Sigmoid colon (tissue), 6 donors: ENCODE measurements at regions not wholly inside any gene's neighbourhood (a gene's known extent, or its start where the extent isn't known, plus 50 kb on each side); places are given as distances from the start of the nearest gene placed in this dataset.

ENCODE experiments used
- DNase-seq: peaks from one replicate; pipeline ENCODE4 v3.0.0-alpha.2; 2019
- H3K27ac ChIP-seq, 4 donors: fragments of 200-600 bp; sonication (generic); one replicate each; pipeline ENCODE4 v1.5.1; 2016 to 2019; ENCODE audit warnings: mild to moderate bottlenecking in 1 of 4
- H3K27me3 ChIP-seq, 3 donors: fragments of 200-600 bp; sonication (generic); one replicate each; pipeline ENCODE4 v1.5.1; 2019; ENCODE audit warnings: mild to moderate bottlenecking in 1 of 3
- H3K36me3 ChIP-seq, 4 donors: fragments of 200-600 bp; sonication (generic); one replicate each; pipeline ENCODE4 v1.5.1; 2016 to 2019
- H3K4me1 ChIP-seq, 4 donors: fragments of 200-600 bp; sonication (generic); one replicate each; pipeline ENCODE4 v1.5.1; 2017 to 2019
- H3K4me3 ChIP-seq, 4 donors: fragments of 200-600 bp; sonication (generic); one replicate each; pipeline ENCODE4 v1.5.1; 2017 to 2019; ENCODE audit warnings: mild to moderate bottlenecking in 2 of 4, moderate library complexity in 1 of 4
- H3K9me3 ChIP-seq, 4 donors: fragments of 200-600 bp in 3 of 4; sonication (generic) in 3 of 4; one replicate each; pipeline versions ENCODE4 v1.5.1 to v1.6.1; 2013 to 2019
- CTCF ChIP-seq, 4 experiments: fragments of 450-650 bp in 3 of 4; fragments of 200-600 bp in 1 of 4; IDR thresholded peaks; one replicate each; pipeline ENCODE4 v1.5.1; 2016 to 2019; ENCODE audit warnings: antibody characterized with exemption in 4 of 4, mild to moderate bottlenecking in 3 of 4, moderate library complexity in 2 of 4
- EP300 ChIP-seq, 4 donors: sonication (generic); formaldehyde crosslinking; IDR thresholded peaks; one replicate each; pipeline ENCODE4 v1.6.1; 2017; ENCODE audit warnings: antibody characterized with exemption in 4 of 4
- POLR2A ChIP-seq, 2 donors: fragments of 450-650 bp; IDR thresholded peaks; one replicate each; pipeline ENCODE4 v1.6.1; 2016; ENCODE audit warnings: antibody characterized with exemption in 2 of 2, mild to moderate bottlenecking in 2 of 2, moderate library complexity in 2 of 2
- POLR2AphosphoS5 ChIP-seq, 4 donors: sonication (generic); formaldehyde crosslinking; IDR thresholded peaks; one replicate each; pipeline ENCODE4 v1.6.1; 2017; ENCODE audit warnings: antibody characterized with exemption in 4 of 4
- WGBS, 2 donors: extraction: QIAGEN DNeasy Blood & Tissue Kit; methylation state at CpG; one replicate each; pipeline ENCODE4 v1.1.7; 2013; 5-methylcytosine and 5-hydroxymethylcytosine counted together
- intact Hi-C: fragments of 100-400 bp; cut with DNase I; formaldehyde crosslinking; loops from one replicate; pipeline ENCODE4 v1.15.1; 2023
- donor health status: healthy with polysubstance abuse.
- donor health status: healthy.

DNA sequence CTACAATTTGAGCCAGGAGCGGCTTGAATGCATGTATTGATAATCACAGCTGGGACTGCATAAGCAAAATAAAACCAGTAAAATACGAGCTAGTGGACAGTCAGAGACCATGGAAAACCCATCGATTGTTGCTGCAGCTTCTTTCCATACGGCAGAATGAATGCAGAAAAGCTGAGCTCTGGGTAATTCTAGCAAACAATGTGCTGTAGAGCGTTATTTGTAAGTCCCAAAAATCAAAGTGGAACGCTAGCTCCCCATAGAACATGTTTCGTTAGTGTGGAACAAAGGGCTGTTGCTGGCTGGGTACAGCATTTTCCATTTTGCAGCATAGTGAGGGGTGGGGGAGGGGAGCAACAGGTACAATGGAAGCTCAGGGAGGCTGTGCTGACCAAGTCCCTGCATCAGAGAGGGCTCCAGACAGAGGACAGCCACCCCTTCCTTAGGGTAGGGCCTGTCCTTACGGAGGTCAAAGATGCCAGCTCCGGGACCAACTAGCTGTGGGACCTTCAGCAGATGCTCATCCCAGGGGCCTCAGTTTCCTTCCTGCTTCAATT lies 74.1 kb downstream of the BOD1L2 start:
- H3K27ac ChIP-seq: no peak overlapping the region
- DNase-seq: no peak
- 78 to 85% methylated on average over 9 of the region's 9 CpGs for WGBS, 2 donors
- TF ChIP-seq POLR2A (IDR thresholded peaks at IDR 0.05): no peak
- TF ChIP-seq POLR2AphosphoS5 (IDR thresholded peaks at IDR 0.05): no peak
- TF ChIP-seq CTCF (IDR thresholded peaks at IDR 0.05): no peak
- no peak for TF ChIP-seq EP300 (IDR thresholded peaks at IDR 0.05)
- H3K9me3 ChIP-seq: no peaks in the 10 kb centered on the region
- H3K36me3 ChIP-seq: no peaks in the 10 kb centered on the region
- peaks cover 0 to 4% (median 0%) of the 10 kb centered on the region in 3 donors for H3K27me3 ChIP-seq
- intact Hi-C loops: no loop called here
- no peak overlapping the region for H3K4me3 ChIP-seq
- no peaks in the 10 kb centered on the region for H3K4me1 ChIP-seq

GRCh38 chr18:57223144-57223870 lies 76.4 kb downstream of the BOD1L2 start:
- H3K4me1 ChIP-seq: no peaks in the 10 kb centered on the region
- TF ChIP-seq EP300 (IDR thresholded peaks at IDR 0.05) (no peak), POLR2A (IDR thresholded peaks at IDR 0.05) (no peak), CTCF (IDR thresholded peaks at IDR 0.05) (no peak)

GRCh38 chr18:57230861-57231585 lies 84.1 kb downstream of the BOD1L2 start:
- no peaks in the 10 kb centered on the region for H3K36me3 ChIP-seq
- no peak overlapping the region for H3K4me3 ChIP-seq
- H3K4me1 ChIP-seq: no peaks in the 10 kb centered on the region
- no peaks in the 10 kb centered on the region for H3K27me3 ChIP-seq
- DNase-seq: no peak
- no peaks in the 10 kb centered on the region for H3K9me3 ChIP-seq
- no peak overlapping the region for H3K27ac ChIP-seq
- TF ChIP-seq POLR2A (IDR thresholded peaks at IDR 0.05): no peak
- TF ChIP-seq CTCF (IDR thresholded peaks at IDR 0.05): no peak
- no peak for TF ChIP-seq EP300 (IDR thresholded peaks at IDR 0.05)
- no peak for TF ChIP-seq POLR2AphosphoS5 (IDR thresholded peaks at IDR 0.05)
- WGBS, 2 donors: 52 to 70% methylated on average over 7 of the region's 7 CpGs
- intact Hi-C loops: no loop called here

More at GRCh38 chr18:57223144-57223870, 76.4 kb downstream of the BOD1L2 start:
- Histone ChIP-seq H3K27ac (no peak overlapping the region), H3K4me3 (no peak overlapping the region), H3K36me3 (no peaks in the 10 kb centered on the region), H3K9me3 (no peaks in the 10 kb centered on the region), H3K27me3 (peaks cover 0 to 4% (median 0%) of the 10 kb centered on the region in 3 donors)
- intact Hi-C loops: no loop called here
- DNase-seq: no peak
- WGBS, 2 donors: 70 to 76% methylated on average over 4 of the region's 4 CpGs

DNA sequence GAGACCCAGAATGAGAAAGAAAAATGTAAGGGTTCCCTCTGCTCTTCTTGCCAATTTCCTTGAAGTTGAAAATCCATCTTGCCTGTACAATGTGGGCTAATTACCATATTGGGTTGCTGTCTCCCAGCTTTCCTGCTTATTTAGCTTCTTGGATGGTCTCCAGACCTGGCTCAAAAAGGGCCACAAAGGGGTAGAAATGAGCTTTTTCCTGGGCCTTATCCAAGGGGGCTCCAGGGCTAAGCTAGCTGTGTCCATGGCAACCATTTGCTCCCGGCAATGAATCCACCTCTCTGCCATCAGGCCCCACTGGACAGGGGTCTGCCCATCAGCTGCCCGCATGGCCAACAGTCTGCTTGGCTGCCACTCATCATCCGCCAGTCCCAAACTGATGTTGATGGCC lies 85.0 kb downstream of the BOD1L2 start:
- H3K27me3 ChIP-seq: no peaks in the 10 kb centered on the region
- no peaks in the 10 kb centered on the region for H3K36me3 ChIP-seq
- no peak overlapping the region for H3K4me3 ChIP-seq
- intact Hi-C loops: no loop called here
- no peak for TF ChIP-seq EP300 (IDR thresholded peaks at IDR 0.05)
- no peak for TF ChIP-seq CTCF (IDR thresholded peaks at IDR 0.05)
- TF ChIP-seq POLR2A (IDR thresholded peaks at IDR 0.05): no peak
- TF ChIP-seq POLR2AphosphoS5 (IDR thresholded peaks at IDR 0.05): no peak
- no peak overlapping the region for H3K27ac ChIP-seq
- H3K4me1 ChIP-seq: no peaks in the 10 kb centered on the region
- no peaks in the 10 kb centered on the region for H3K9me3 ChIP-seq
- no peak for DNase-seq
- 91 to 92% methylated on average over 3 of the region's 3 CpGs for WGBS, 2 donors
